ENCODE measurements at regions not wholly inside any gene's neighbourhood (a gene's known extent, or its start where the extent isn't known, plus 50 kb on each side); places are given as distances from the start of the nearest gene placed in this dataset.

GRCh38 chr15:31151301-31152233 lies 50.0 kb upstream of the TRPM1 start:
- H3K36me3 Mint-ChIP-seq (ENCODE audit: low read depth): peaks cover 3% of the 10 kb centered on the region
- no peaks in the 10 kb centered on the region for H3K4me1 Mint-ChIP-seq
- H3K4me3 Mint-ChIP-seq: no peak overlapping the region
- no peak for DNase-seq
- H3K27ac Mint-ChIP-seq: no peak overlapping the region
- no peak for ATAC-seq
- H3K27me3 Mint-ChIP-seq: peaks cover 15% of the 10 kb centered on the region
- no peaks in the 10 kb centered on the region for H3K9me3 ChIP-seq (ENCODE audit: control insufficient read depth, low read length, poor library complexity, severe bottlenecking)

GRCh38 chr15:31153531-31153930 lies 52.0 kb upstream of the TRPM1 start:
- no peak overlapping the region for H3K4me3 Mint-ChIP-seq
- no peaks in the 10 kb centered on the region for H3K9me3 ChIP-seq (ENCODE audit: control insufficient read depth, low read length, poor library complexity, severe bottlenecking)
- peaks cover 5% of the 10 kb centered on the region for H3K27me3 Mint-ChIP-seq
- peaks cover 4% of the 10 kb centered on the region for H3K36me3 Mint-ChIP-seq (ENCODE audit: low read depth)
- no peak for ATAC-seq
- no peak overlapping the region for H3K27ac Mint-ChIP-seq
- no peaks in the 10 kb centered on the region for H3K4me1 Mint-ChIP-seq
- no peak for DNase-seq

GRCh38 chr15:31155151-31155550 lies 53.6 kb upstream of the TRPM1 start:
- no peak overlapping the region for H3K4me3 Mint-ChIP-seq
- DNase-seq (no peak), ATAC-seq (no peak)
- H3K36me3 Mint-ChIP-seq (ENCODE audit: low read depth): peaks cover 4% of the 10 kb centered on the region
- H3K9me3 ChIP-seq (ENCODE audit: control insufficient read depth, low read length, poor library complexity, severe bottlenecking): no peaks in the 10 kb centered on the region
- H3K27me3 Mint-ChIP-seq: peaks cover under 1% of the 10 kb centered on the region
- H3K4me1 Mint-ChIP-seq: no peaks in the 10 kb centered on the region
- H3K27ac Mint-ChIP-seq: no peak overlapping the region

- ATAC-seq (no peak), DNase-seq (no peak)
- no peaks in the 10 kb centered on the region for H3K9me3 ChIP-seq (ENCODE audit: control insufficient read depth, low read length, poor library complexity, severe bottlenecking)
- Mint-ChIP-seq H3K27ac (no peak overlapping the region), H3K4me1 (no peaks in the 10 kb centered on the region), H3K36me3 (ENCODE audit: low read depth) (peaks cover 4% of the 10 kb centered on the region), H3K4me3 (no peak overlapping the region), H3K27me3 (no peaks in the 10 kb centered on the region)
These were observed 54.7 kb upstream of the TRPM1 start for GRCh38 chr15:31156226-31156625.

GRCh38 chr15:31156808-31157207 lies 55.3 kb upstream of the TRPM1 start:
- H3K27ac Mint-ChIP-seq: no peak overlapping the region
- H3K27me3 Mint-ChIP-seq: peaks cover 2% of the 10 kb centered on the region
- no peak overlapping the region for H3K4me3 Mint-ChIP-seq
- H3K9me3 ChIP-seq (ENCODE audit: control insufficient read depth, low read length, poor library complexity, severe bottlenecking): no peaks in the 10 kb centered on the region
- ATAC-seq (no peak), DNase-seq (no peak)
- no peaks in the 10 kb centered on the region for H3K4me1 Mint-ChIP-seq
- peaks cover 2% of the 10 kb centered on the region for H3K36me3 Mint-ChIP-seq (ENCODE audit: low read depth)

GRCh38 chr15:31157644-31158069 lies 56.1 kb upstream of the TRPM1 start:
- Mint-ChIP-seq H3K27ac (no peak overlapping the region), H3K4me3 (no peak overlapping the region), H3K36me3 (ENCODE audit: low read depth) (peaks cover 2% of the 10 kb centered on the region), H3K4me1 (peaks cover 2% of the 10 kb centered on the region), H3K27me3 (peaks cover 6% of the 10 kb centered on the region)
- ATAC-seq (no peak), DNase-seq (no peak)
- H3K9me3 ChIP-seq (ENCODE audit: control insufficient read depth, low read length, poor library complexity, severe bottlenecking): no peaks in the 10 kb centered on the region

- DNase-seq (no peak), ATAC-seq (no peak)
- peaks cover 12% of the 10 kb centered on the region for H3K4me1 Mint-ChIP-seq
- no peak overlapping the region for H3K4me3 Mint-ChIP-seq
- peaks cover 2% of the 10 kb centered on the region for H3K36me3 Mint-ChIP-seq (ENCODE audit: low read depth)
- H3K27ac Mint-ChIP-seq: no peak overlapping the region
- no peaks in the 10 kb centered on the region for H3K9me3 ChIP-seq (ENCODE audit: control insufficient read depth, low read length, poor library complexity, severe bottlenecking)
- H3K27me3 Mint-ChIP-seq: peaks cover 12% of the 10 kb centered on the region
These were observed 57.5 kb upstream of the TRPM1 start for GRCh38 chr15:31158858-31159569.

GRCh38 chr15:31159837-31160236 lies 58.3 kb upstream of the TRPM1 start:
- Mint-ChIP-seq H3K27ac (no peak overlapping the region), H3K4me1 (peaks cover 12% of the 10 kb centered on the region), H3K4me3 (no peak overlapping the region), H3K27me3 (peaks cover 12% of the 10 kb centered on the region), H3K36me3 (ENCODE audit: low read depth) (peaks cover 2% of the 10 kb centered on the region)
- DNase-seq (no peak), ATAC-seq (no peak)
- H3K9me3 ChIP-seq (ENCODE audit: control insufficient read depth, low read length, poor library complexity, severe bottlenecking): no peaks in the 10 kb centered on the region

GRCh38 chr15:31160297-31160696 lies 58.8 kb upstream of the TRPM1 start:
- DNase-seq: no peak
- H3K4me3 Mint-ChIP-seq: no peak overlapping the region
- H3K4me1 Mint-ChIP-seq: peaks cover 12% of the 10 kb centered on the region
- no peak overlapping the region for H3K27ac Mint-ChIP-seq
- no peak for ATAC-seq
- peaks cover 12% of the 10 kb centered on the region for H3K27me3 Mint-ChIP-seq
- no peaks in the 10 kb centered on the region for H3K9me3 ChIP-seq (ENCODE audit: control insufficient read depth, low read length, poor library complexity, severe bottlenecking)
- peaks cover 2% of the 10 kb centered on the region for H3K36me3 Mint-ChIP-seq (ENCODE audit: low read depth)

GRCh38 chr15:31160740-31161495 lies 59.4 kb upstream of the TRPM1 start:
- ATAC-seq: no peak
- Mint-ChIP-seq H3K4me3 (no peak overlapping the region), H3K27me3 (peaks cover 12% of the 10 kb centered on the region), H3K27ac (no peak overlapping the region), H3K36me3 (ENCODE audit: low read depth) (peaks cover 2% of the 10 kb centered on the region), H3K4me1 (peaks cover 12% of the 10 kb centered on the region)
- no peaks in the 10 kb centered on the region for H3K9me3 ChIP-seq (ENCODE audit: control insufficient read depth, low read length, poor library complexity, severe bottlenecking)
- DNase-seq: no peak

- Mint-ChIP-seq H3K27me3 (peaks cover 12% of the 10 kb centered on the region), H3K4me3 (no peak overlapping the region), H3K36me3 (ENCODE audit: low read depth) (no peaks in the 10 kb centered on the region), H3K27ac (no peak overlapping the region), H3K4me1 (peaks cover 15% of the 10 kb centered on the region)
- no peak for DNase-seq
- H3K9me3 ChIP-seq (ENCODE audit: control insufficient read depth, low read length, poor library complexity, severe bottlenecking): no peaks in the 10 kb centered on the region
- ATAC-seq: no peak
These were observed 60.4 kb upstream of the TRPM1 start for GRCh38 chr15:31161951-31162350.

GRCh38 chr15:31162721-31163510 lies 61.4 kb upstream of the TRPM1 start:
- peaks cover 23% of the 10 kb centered on the region for H3K4me1 Mint-ChIP-seq
- no peak overlapping the region for H3K4me3 Mint-ChIP-seq
- H3K9me3 ChIP-seq (ENCODE audit: control insufficient read depth, low read length, poor library complexity, severe bottlenecking): no peaks in the 10 kb centered on the region
- no peaks in the 10 kb centered on the region for H3K36me3 Mint-ChIP-seq (ENCODE audit: low read depth)
- H3K27ac Mint-ChIP-seq: no peak overlapping the region
- no peak for DNase-seq
- ATAC-seq: no peak
- H3K27me3 Mint-ChIP-seq: peaks cover 12% of the 10 kb centered on the region
